ENCODE measurements at regions not wholly inside any gene's neighbourhood (a gene's known extent, or its start where the extent isn't known, plus 50 kb on each side); places are given as distances from the start of the nearest gene placed in this dataset.

- no peak for TF ChIP-seq CTCF (IDR thresholded peaks at IDR 0.05)
These were observed 898.2 kb downstream of the UQCRFS1 start for GRCh38 chr19:28314756-28315155.

GRCh38 chr19:28314287-28314686 is 898.7 kb downstream of the UQCRFS1 start:
- no peak for TF ChIP-seq CTCF (IDR thresholded peaks at IDR 0.05)

- TF ChIP-seq CTCF (IDR thresholded peaks at IDR 0.05), result no peak
These were observed 899.3 kb downstream of the UQCRFS1 start for GRCh38 chr19:28313633-28314032.

- TF ChIP-seq CTCF (IDR thresholded peaks at IDR 0.05), result no peak
These were observed 900.7 kb downstream of the UQCRFS1 start for GRCh38 chr19:28312269-28312668.

- no peak for TF ChIP-seq CTCF (IDR thresholded peaks at IDR 0.05)
These were observed 903.9 kb downstream of the UQCRFS1 start for GRCh38 chr19:28309070-28309469.

- no peak for TF ChIP-seq CTCF (IDR thresholded peaks at IDR 0.05)
These were observed 905.0 kb downstream of the UQCRFS1 start for GRCh38 chr19:28307963-28308362.

GRCh38 chr19:28307487-28307886 is 905.5 kb downstream of the UQCRFS1 start:
- TF ChIP-seq CTCF (IDR thresholded peaks at IDR 0.05), result no peak

GRCh38 chr19:28305513-28305912 is 907.4 kb downstream of the UQCRFS1 start:
- TF ChIP-seq CTCF (IDR thresholded peaks at IDR 0.05), result no peak

Data from LNCAP (cell line).